AG09319 (cell line): ENCODE measurements at regions not wholly inside any gene's neighbourhood (a gene's known extent, or its start where the extent isn't known, plus 50 kb on each side); places are given as distances from the start of the nearest gene placed in this dataset.

Experiments used
- DNase-seq: peaks from one replicate; pipeline ENCODE4 v3.0.0-alpha.2; 2010; ENCODE audit warnings: low read depth; ENCODE audit errors: extremely low read depth
- TF ChIP-seq, protein P1 (sequence below): IDR thresholded peaks from 2 replicates; pipeline ENCODE4 v1.5.1; 2011; ENCODE audit warnings: low read depth, mild to moderate bottlenecking, inconsistent platforms, low read length, moderate library complexity

DNA sequence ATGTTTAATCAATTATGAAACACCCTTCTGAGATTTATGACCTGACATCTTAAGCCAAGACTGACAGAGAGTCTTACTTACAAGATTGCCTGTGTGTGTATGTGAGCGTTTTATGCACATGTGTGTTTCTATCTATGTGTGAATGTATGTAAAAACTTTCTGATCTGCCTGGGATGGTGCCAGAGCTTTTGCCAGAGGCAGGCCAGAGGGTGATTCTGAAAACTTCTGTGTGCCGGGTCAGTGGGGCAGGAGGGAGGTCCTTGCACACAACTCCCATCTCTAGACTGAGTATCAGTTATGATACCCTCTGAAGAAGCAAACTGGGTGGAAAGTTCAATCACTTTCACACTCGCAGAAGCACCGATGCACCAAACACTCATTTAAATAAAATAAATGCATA lies 335.0 kb upstream of the NT5C1B start:
- DNase-seq, result no peak
- TF ChIP-seq, protein P1, sequence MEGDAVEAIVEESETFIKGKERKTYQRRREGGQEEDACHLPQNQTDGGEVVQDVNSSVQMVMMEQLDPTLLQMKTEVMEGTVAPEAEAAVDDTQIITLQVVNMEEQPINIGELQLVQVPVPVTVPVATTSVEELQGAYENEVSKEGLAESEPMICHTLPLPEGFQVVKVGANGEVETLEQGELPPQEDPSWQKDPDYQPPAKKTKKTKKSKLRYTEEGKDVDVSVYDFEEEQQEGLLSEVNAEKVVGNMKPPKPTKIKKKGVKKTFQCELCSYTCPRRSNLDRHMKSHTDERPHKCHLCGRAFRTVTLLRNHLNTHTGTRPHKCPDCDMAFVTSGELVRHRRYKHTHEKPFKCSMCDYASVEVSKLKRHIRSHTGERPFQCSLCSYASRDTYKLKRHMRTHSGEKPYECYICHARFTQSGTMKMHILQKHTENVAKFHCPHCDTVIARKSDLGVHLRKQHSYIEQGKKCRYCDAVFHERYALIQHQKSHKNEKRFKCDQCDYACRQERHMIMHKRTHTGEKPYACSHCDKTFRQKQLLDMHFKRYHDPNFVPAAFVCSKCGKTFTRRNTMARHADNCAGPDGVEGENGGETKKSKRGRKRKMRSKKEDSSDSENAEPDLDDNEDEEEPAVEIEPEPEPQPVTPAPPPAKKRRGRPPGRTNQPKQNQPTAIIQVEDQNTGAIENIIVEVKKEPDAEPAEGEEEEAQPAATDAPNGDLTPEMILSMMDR, result no peak

DNA sequence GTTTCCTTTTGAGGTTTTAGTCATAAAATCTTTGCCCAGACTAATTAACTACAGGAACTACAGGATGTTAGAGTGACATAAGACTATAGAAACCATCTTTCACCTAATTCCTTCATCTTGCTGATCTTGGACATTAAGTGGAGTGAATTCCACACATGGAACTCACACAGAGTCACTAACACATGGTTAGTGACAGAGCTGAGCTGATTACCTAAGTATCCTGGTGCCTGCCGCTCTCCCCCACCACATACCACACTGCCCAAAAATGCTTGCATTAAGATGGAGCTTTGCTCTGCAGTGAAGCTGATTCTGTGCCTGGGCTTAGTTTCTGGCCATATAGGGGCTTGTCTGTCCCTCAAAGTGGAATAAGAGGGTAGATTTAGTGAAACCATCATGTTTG lies 332.9 kb upstream of the NT5C1B start:
- TF ChIP-seq, protein P1, result no peak
- no peak for DNase-seq

DNA sequence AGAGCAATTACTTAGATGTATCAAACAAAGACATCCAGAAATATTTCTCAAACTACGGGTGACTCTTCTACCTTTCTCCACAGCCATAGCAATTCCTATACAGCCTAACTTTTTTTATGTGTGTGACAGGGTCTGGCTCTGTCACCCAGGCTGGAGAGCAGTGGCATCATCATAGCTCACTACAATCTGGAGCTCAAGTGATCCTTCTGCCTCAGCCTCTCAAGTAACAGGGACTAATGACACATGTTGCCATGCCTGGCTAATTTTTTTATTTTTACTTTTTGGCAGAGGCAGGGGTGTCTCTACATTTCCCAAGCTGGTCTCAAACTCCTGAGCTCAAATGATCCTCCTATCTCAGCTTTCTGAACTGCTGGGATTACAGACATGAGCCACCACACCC lies 328.9 kb upstream of the NT5C1B start:
- TF ChIP-seq, protein P1, result no peak

DNA sequence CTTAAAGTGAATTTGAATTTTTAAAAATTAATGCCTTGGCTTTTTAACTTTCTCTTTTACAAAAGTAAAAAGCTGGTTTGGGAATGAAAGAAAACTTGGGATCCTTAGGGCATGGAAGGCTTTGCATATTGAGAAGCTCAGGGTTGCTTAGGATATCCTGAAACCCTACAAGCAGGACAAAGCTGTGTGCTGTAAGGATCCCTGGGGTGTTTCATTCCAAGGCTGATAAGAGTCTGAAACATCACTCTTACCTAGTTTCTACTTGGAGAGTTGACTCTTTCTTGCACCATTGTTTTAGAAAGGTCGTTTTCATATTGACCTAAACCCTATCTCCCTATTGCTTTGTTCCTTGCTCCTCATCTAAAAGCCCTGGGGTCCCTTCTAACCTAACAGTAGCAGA lies 325.9 kb upstream of the NT5C1B start:
- TF ChIP-seq, protein P1, result no peak
- no peak for DNase-seq

More for the DNA sequence above, 328.9 kb upstream of the NT5C1B start:
- DNase-seq, result no peak

DNA sequence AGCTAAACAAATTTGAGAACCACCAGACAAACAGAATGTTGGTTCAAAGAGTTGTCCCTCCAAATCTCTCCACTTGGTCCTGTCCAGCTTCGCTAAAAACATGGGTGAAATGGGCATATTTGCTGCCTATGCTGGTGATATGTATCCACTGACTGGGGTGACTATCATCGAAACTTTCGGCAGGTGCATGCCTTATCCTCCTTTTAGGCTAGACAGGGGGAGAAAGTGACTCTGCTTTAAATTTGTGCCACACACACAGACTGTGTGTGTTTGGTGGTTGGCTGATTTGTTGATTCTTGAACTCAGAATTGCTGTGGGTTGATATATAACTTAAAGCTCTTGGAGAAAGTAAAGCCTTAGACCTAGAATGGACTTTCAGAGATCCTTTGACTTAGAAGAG lies 324.1 kb upstream of the NT5C1B start:
- DNase-seq, result no peak
- TF ChIP-seq, protein P1, result no peak

DNA sequence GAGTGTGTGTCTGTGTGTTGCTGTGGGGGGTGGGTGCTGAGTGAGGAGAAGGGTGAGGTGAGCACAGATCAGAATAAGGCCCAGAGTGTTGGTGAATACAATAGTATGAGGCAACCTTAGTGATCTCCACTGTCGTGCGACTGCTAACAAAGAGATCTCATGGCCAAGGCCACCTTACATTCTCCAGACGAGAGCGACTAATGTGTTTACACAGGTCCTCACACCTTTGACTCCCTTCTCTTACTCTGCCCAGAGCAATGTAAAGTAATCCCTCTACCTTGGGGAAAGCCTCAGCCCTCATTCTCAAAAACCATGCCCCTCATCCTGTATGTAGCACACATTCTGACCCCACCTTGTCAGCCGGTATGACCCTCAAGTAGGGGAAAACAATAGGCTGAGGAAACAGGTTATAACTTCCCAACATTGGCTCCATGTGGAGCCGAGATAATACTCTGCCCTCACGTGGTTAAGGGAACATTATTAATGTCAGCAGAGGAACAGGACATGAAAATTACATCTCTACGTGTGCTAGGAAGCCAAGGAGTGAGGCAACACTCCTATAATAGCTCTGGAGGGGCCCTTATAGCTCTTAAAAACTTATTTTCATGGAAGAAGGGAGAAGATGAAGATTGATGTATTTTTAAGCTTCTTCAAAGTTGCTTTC lies 323.0 kb upstream of the NT5C1B start:
- DNase-seq, result no peak
- TF ChIP-seq, protein P1, result no peak

DNA sequence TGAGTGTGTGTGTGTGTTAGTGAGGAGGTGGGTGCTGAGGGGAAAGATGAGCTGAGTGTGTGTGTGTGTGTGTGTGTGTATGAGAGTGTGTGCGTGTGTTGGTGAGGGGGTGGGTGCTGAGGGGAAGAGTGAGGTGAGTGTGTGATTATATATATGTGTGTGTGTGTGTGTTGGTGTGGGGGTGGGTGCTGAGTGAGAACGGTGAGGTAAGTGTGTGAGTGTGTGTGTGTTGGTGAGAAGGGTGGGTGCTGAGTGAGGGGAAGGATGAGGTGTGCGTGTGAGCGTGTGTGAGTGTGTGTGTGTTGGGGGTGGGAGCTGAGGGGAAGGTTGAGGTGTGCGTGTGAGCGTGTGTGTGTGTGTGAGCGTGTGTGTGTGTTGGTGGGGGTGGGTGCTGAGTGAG lies 322.0 kb upstream of the NT5C1B start:
- DNase-seq, result no peak
- TF ChIP-seq, protein P1, result no peak
